GM21390 (cell line): ENCODE measurements at regions not wholly inside any gene's neighbourhood (a gene's known extent, or its start where the extent isn't known, plus 50 kb on each side); places are given as distances from the start of the nearest gene placed in this dataset.
"Not testable (repeated sequence)": the region's sequence is repeated elsewhere in the genome, so short reads cannot be mapped to it uniquely, and the experiment has no call there.

ENCODE experiments used
- ATAC-seq: cut with Tn5 transposase; IDR thresholded peaks from one replicate; pipeline ENCODE4 v1.9.1; 2021; ENCODE audit not compliant: unreplicated experiment

DNA sequence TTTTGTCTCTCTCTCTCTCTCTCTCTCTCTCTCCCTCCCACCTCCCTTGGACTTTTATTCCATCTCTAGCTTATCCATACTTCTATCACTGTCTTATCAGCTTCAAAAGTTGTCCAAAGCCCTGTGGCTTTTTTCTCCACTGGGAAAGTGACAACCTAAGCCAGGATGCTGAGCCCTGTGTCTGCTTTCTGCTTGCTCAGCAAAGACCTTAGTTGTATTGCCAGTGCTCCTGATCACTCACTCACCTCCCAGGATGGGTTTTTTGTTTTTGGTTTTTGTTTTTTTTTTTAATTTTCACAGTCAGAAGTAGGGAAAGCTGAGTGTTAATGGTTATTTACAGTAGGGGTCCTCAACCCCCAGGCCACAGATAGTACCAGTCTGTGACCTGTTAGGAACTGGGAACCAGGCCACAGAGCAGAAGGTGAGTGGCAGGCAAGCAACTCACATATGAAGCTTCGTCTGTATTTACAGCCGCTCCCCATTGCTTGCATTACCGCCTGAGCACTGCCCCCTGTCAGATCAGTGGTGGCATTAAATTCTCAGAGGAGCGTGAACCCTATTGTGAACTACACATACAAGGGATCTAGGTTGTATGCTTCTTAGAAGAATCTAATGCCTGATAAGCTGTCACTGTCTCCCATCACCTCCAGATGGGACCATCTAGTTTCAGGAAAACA lies 125.0 kb upstream of the ID4 start:
- ATAC-seq, result no peak

DNA sequence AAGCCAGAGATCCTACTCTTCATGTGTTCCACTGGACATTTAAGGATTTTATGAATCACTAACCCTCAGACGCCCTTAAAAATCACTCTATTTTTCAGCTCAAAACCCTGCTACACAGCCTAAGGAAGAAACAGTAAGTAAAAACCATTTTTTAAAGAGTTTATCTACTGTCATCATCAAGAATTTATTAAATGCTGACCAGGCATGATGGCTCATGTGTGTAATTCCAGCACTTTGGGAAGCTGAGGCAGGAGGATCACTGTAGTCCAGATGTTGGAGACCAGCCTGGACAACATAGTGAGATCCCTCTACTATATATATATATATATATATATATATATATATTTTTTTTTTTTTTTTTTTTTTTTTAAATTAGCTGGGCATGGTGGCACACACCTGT lies 124.2 kb upstream of the ID4 start:
- ATAC-seq, result no peak

DNA sequence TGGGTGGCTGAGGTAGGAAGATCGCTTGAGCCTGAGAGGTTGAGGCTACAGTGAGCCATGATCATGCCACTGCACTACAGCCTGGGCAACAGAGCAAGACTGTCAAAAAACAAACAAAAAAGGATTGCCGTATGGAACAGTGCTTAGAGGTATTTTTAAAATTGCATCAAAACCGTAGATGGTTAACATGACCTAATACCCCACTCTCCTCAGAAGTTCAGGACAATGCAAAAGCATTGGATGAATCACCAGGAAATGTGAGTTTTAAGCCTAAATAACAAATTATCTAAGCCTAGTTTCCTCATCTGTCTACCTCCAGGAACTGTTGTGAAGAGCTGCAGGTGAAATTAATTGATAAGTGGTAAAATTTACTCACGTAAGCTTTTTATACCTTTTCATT lies 123.8 kb upstream of the ID4 start:
- ATAC-seq, result no peak

DNA sequence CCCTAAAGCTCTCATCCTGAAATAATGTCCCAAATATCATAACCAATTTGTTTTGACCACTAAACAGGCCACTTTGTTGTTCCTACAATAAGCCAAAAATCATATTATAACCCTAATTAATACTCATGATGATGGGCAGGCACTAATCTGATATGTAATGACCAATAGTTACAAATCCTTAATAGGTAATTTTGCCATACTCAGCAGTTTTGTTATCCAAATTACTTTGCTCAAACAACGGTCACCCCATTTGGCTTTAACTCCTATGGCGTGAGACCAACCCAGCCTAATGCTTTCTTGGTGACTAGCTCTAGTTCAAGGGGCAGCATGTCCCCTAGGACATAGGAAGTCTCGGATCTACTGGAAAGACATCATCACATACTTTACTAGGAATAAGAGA lies 123.2 kb upstream of the ID4 start:
- ATAC-seq, result no peak

DNA sequence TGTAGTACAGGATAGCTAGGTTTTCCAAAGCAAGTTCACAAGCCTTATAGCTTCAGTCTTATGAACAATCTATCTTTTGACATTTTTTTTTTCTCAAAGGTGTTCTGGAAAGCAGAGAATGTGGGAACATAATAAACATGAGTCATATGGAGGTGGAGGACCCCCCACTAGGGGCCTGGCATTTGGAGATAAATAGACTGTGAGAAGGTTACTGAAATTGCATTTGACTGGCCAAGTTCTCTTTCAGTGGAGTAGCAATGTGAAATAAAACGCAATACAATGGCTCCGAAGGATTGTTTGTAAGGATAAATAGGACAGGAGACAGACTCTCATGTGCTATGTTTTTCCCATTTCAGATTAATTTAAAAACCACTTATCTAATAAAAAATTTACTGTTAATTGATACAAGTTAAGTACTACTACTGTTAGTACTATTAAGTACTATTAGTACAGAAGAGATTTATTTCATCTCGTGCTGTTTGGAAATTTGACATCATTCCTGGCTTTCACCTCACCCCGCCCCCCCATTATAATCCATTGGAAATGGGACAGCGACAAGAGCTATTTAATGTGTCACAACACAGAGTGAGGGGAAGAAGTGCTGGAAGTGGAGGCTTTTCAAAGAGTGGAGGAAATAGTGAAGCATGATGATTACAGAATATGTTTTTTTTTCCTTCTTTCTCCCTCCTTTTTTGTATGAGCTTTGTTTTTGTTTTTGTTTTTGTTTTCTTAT lies 122.6 kb upstream of the ID4 start:
- no peak for ATAC-seq

DNA sequence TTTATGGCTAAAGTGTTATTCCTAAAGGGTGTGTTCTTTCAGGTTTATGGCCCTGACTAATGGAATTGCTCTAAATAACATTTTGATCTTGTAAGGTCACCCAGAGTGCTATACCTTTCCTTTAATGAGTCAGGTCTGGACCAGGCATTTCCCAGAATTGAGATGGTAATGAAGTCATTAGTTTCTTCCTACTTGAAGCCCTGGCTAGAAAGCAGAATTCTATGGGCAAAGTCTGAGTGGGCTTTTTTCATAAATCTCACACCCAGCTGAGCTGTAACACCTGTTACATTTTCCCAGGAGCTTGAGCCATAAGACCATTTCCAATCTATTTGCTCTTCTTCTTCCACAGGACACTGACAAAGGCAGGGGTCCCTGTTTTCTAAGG lies 122.0 kb upstream of the ID4 start:
- no peak for ATAC-seq

DNA sequence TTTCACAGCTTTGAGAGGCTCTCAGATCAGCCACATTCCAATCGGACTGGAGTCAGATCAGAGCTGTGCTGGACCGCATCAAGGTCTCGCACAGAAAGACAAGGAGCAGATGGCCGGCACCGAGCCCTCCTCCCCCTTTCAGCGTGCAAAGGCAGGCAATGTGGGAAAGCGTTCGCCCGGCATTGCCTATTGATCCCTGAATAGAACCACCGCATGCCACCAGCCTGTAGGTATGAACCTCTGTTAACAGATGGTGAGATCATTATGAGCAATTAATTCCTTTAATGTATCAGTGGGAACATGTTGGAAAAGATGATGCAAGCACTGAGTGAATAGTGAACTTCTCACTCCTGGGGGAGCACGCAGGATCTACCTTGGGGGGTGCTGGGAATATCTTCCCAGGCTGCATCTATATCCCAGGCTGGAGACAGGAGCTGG lies 117.5 kb upstream of the ID4 start:
- no peak for ATAC-seq

DNA sequence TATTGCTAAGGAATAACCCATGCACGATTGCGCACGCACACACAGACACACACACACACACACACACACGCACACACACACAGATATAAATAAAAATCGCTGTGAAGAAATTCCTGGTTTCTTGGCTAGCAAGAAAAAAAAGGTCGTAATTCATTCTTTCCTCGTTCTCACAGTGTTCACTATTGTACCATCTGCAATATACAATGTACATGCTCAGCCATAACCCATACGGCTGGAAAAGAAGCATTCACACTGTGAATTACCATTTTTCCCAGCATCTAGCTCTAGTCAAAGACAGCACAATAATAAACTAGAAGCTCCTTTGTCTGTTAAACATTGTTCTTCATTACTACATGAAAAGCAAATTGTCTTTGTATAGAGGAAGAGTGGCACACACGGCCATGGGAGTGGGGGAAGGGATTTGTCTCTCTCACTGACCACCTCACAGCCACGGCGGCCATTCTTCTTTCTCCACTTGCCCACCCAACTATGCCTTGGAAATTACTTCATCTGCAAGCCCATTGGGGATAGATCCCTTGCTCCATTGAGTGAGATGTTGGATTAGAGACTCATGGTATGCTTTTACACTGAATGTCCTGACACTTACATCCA lies 115.3 kb upstream of the ID4 start:
- ATAC-seq, result no peak

DNA sequence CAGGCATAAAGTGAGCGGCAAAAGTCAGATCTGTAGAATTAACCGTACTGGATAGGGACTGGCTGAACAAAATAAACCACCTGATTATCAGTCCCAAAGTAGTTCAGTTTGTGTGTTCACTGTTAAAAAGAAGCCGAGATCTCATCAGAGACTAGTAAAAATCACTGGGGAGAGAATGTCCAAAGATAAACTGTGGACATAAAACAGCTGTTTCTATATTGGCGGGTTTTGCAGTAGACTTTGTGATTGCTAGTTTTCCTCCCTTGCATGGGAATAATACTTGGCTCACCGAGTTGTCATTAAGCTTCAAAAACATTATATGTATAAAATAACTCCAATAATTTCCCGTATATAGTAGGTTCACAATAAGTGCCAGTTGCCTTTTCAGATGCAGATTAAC lies 114.2 kb upstream of the ID4 start:
- ATAC-seq, result no peak

DNA sequence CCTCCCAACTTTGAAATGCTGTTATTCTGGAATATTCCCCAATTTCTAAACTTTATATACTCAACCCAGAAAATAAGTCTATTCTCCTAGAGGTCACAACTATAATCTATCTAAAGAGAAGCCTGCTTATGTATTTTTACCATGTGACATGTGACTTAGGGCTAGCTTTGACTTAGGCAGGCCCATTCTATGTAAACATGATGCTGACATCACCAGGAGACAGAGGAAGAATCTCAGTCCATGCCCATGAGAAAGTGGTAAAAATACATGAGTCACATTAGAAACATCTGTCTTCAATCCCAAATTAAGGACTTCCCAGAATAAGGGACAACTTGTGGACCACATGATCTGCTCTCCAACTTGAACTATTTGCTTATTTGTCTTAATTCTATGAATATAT lies 113.6 kb upstream of the ID4 start:
- no peak for ATAC-seq

DNA sequence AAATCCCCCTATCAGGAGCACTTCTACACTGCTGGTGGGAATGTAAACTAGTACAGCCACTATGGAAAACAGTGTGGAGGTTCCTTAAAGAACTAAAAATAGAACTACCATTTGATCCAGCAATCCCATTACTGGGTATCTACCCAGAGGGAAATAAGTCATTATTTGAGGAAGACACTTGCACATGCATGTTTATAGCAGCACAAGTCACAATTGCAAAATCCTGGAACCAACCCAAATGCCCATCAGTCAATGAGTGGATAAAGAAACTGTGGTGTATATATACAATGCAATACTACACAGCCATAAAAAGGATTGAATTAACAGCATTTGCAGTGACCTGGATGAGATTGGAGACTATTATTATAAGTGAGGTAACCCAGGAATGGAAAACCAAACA lies 111.7 kb upstream of the ID4 start:
- ATAC-seq, result not testable (repeated sequence)

DNA sequence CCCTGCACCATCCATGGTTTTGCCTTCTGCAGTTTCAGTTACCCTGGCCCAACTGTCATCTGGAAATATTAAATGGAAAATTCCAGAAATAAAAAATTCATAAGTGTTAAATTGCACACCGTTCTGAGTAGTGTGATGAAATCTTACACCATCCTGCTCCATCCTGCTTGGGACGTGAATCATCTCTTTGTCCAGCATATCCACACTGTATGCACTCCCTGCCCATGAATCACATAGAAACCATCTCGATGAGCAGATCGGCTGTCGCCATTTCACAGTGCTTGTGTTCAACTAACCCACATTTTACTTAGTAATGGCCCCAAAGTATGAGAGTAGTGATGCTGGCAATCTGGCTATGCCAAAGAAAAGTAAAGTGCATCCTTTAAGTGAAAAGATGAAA lies 105.9 kb upstream of the ID4 start:
- no peak for ATAC-seq

DNA sequence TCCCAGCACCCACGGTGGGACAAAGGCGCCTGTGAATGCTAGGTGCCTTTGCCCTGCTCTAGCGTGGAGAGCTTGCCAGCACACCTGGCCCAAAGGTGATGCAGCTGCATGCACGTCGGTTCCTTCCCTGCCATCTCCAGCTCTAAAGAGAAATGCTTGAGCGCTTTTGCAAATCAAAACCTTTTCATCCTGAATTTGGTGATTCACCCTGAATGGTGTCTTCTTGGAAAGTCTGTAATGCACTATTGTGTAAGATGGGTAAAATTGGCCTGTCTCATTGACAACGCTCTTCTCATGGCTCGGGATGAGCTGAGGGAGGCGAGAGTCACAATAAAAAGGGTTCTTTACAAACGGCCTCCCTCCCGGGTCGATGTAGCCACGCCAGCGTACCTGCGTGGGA lies 103.1 kb upstream of the ID4 start:
- ATAC-seq, result no peak

DNA sequence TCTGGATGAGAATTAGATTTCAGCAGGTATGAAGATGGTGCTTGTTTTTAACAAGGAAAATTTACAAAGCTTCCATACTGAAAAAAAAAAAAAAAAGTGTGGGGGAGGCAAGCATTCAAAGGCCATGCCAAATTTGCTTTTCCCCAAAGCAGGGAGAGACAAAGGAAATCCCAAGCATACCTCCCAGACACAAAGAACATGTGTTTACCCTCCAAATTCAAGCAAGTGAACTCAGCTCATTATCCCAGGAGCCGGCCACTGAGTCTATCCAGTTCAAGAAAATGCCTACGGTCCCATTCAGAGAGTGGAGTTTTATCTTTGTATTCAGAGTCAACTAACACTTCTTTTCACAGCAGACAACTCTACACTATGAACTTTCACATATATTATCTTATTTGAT lies 102.7 kb upstream of the ID4 start:
- no peak for ATAC-seq

DNA sequence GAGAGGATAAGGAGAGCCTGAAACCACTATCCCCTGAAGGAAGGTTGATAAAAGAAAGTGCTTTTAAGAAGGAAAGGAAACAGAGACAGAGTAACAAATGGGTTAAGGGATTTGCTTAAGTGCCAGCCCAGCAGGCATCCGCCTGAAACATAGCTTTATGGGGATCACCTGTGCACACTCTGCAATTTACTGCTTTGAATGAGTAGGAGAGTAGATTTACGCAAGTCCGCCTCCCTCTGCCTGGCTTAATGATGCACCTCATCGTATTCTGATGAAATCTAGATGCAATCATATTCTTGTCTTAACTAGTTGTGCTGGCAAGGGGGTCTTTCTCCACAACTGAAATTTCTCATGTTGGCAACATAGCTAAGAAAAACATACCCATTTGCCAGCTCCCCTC lies 101.1 kb upstream of the ID4 start:
- ATAC-seq, result no peak

DNA sequence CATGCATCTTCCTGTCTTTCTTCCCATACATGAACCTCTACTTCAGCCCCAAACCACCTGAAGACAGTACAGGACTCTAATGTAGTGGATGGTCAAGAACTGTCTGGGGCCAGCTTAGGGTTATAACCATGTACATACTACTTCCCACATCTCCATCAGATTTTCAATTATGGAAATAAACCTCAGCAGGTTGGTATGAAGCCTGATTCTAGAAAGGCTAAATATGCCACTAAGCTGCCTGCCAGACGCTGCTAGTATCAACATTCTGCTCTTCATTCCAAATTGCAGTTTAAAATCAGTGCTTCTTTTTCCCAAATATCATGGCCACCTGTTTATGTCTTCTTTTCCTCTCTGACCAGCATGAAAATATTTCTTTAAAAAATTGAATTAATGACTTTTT lies 99.2 kb upstream of the ID4 start:
- no peak for ATAC-seq

DNA sequence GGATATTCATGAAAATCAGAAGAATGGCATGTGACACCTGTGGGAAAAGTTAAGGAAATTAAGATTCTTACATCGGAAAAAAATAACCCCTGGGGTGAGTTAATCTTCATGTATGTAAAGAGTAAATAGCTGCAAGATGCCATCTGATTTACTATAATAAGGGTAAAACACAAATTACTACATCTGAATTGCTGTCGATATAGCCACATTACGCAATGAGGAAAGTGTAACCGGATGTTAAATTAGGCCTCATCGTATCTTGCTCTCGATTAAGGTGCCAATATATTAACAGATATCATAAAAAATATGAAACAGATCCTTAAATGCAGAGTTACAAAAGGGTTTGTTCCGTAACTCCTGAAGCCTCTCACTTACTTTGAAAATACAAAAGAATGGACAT lies 87.4 kb upstream of the ID4 start:
- ATAC-seq, result no peak

DNA sequence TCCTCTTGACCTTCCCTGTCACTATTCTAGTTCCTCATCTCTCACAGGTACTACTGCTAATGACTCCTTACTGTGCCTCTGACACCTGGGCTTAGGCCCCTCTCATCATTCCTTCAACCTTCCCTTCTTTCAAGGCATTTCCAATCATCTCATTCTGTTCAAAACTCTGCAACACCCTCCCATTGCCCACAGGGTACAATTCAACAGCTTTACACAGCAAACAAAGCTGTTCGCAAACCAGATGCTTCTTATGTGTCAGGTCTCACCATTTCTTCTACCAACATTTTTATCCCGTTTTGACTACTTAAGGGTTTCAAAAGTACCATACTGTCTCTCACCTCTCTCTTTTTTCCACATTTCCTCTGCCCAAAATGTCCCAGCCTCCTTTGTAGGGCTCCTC lies 84.4 kb upstream of the ID4 start:
- no peak for ATAC-seq

DNA sequence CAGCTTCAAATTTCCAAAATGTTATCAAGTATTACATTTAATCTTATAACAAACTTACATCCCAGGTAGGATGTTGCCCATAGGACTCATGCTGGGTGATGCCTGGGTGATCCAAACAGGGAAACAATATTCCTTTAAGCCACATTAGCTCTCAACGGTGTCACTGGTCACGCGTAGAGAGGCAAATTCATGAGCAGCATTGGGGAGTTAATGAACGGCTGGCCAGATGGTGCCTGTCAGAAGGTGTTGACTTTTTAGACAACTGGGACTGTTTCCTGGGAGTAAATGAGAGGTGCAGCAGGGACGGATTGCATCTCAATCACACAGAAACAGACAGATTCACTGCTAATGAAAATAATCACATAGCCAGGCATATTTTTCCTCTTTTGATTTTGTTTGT lies 83.3 kb upstream of the ID4 start:
- no peak for ATAC-seq

DNA sequence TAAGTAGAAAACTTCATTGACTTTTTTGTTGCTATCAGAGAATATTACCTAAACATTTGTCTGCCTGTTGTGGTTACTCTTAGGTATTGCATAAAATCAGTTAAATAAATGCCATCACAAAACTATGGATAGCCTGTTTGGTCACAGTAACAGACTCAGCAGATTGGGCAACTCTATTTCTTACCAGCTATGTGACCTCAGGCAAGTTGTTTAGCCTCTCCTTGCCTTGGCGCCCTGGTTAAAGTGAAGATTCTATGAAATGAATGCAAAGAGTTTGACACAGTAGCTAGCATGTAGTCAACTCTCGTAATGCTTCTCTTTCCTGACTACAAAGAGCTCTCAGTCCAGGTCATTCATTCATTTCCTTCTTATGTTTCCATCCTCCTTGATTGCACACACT lies 82.5 kb upstream of the ID4 start:
- no peak for ATAC-seq

DNA sequence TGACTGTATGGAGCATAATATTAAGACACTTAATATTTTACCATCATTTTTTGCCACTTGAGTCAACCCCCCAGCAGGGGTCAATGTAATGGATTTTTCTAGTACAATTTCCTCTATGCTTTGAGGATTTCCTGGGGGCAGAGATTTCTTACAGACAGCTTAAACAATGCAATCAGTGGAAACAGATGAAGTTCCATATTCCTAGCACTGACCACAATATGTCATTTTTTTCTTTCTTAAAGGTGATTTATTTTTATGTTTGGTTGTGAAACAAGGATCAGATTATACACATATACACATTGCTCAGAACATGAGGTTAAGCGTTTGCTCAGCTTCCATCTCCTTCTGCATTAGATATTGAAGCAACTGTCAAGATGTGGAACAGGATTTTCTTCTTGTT lies 82.0 kb upstream of the ID4 start:
- ATAC-seq, result no peak

DNA sequence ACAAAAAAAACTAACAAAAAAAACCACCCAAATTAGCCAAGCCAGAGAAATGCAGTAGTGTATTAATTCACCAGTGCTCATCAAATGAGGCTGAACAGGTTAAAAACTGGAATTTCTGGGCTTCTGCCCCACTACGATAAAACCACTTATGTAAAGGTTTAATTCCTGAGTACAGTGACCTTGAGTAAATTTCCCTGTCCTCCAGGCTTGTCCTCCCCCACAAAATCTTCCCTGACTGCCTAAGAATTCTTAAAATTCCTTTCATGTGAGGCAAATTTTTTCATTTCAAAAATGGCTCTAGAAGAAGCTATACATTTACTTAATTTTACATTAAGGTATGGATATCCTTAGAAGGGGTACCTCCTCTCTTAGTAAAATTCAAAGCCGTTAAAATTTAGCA lies 80.1 kb upstream of the ID4 start:
- ATAC-seq, result no peak
